MM.1S (cell line): ENCODE measurements at regions not wholly inside any gene's neighbourhood (a gene's known extent, or its start where the extent isn't known, plus 50 kb on each side); places are given as distances from the start of the nearest gene placed in this dataset.

Experiments
- DNase-seq: peaks from one replicate; pipeline ENCODE4 v3.0.0-alpha.2; 2015
- H2AFZ ChIP-seq: fragments of 300-600 bp; sonication (generic); 2 replicates; pipeline ENCODE4 v1.6.0; 2016; ENCODE audit warnings: antibody characterized with exemption, low read length
- H3F3A ChIP-seq: fragments of 300-600 bp; sonication (generic); 2 replicates; pipeline ENCODE4 v1.6.1; 2016; ENCODE audit warnings: mild to moderate bottlenecking, antibody characterized with exemption, low read length, moderate library complexity, mixed read lengths; ENCODE audit not compliant: insufficient read depth
- H3K27ac ChIP-seq: fragments of 300-600 bp; sonication (generic); 2 replicates; pipeline ENCODE4 v1.5.1; 2016; ENCODE audit warnings: mild to moderate bottlenecking, low read length
- H3K27me3 ChIP-seq: fragments of 300-600 bp; sonication (generic); replicated peaks from 2 replicates; pipeline ENCODE4 v1.6.0; 2016; ENCODE audit warnings: low read length; ENCODE audit not compliant: insufficient read depth
- H3K36me3 ChIP-seq: fragments of 300-600 bp; sonication (generic); replicated peaks from 2 replicates; pipeline ENCODE4 v1.6.1; 2016; ENCODE audit warnings: mild to moderate bottlenecking, low read length, mixed read lengths; ENCODE audit not compliant: insufficient read depth
- H3K4me1 ChIP-seq: fragments of 300-600 bp; sonication (generic); 2 replicates; pipeline ENCODE4 v1.6.1; 2016; ENCODE audit warnings: low read length, mixed read lengths
- H3K4me2 ChIP-seq: fragments of 300-600 bp; sonication (generic); 2 replicates; pipeline ENCODE4 v1.6.0; 2016; ENCODE audit warnings: low read depth, low read length
- H3K4me3 ChIP-seq: fragments of 300-600 bp; sonication (generic); 2 replicates; pipeline ENCODE4 v1.5.1; 2016; ENCODE audit warnings: low read length, mixed read lengths
- H3K79me2 ChIP-seq: fragments of 300-600 bp; sonication (generic); 2 replicates; pipeline ENCODE4 v1.6.1; 2016; ENCODE audit warnings: mixed run types, low read length, mixed read lengths
- H3K9ac ChIP-seq: fragments of 300-600 bp; sonication (generic); 2 replicates; pipeline ENCODE4 v1.6.1; 2016; ENCODE audit warnings: low read length, mixed read lengths
- H3K9me2 ChIP-seq: fragments of 300-600 bp; sonication (generic); replicated peaks from 2 replicates; pipeline ENCODE4 v1.6.1; 2016; ENCODE audit warnings: mild to moderate bottlenecking, low read length, mixed read lengths; ENCODE audit not compliant: insufficient read depth
- H3K9me3 ChIP-seq: fragments of 300-600 bp; sonication (generic); replicated peaks from 2 replicates; pipeline ENCODE4 v1.6.1; 2016; ENCODE audit warnings: mild to moderate bottlenecking, low read length, mixed read lengths; ENCODE audit not compliant: insufficient read depth
- H4K20me1 ChIP-seq: fragments of 300-600 bp; sonication (generic); 2 replicates; pipeline ENCODE4 v1.6.1; 2016; ENCODE audit warnings: mild to moderate bottlenecking, low read length, moderate library complexity, mixed read lengths; ENCODE audit not compliant: insufficient read depth
- CTCF ChIP-seq: fragments of 300-600 bp; sonication (generic); IDR thresholded peaks from 2 replicates; pipeline ENCODE4 v1.5.1; 2016; ENCODE audit warnings: antibody characterized with exemption, low read length, mixed read lengths
- EZH2 ChIP-seq: fragments of 300-600 bp; sonication (generic); optimal IDR thresholded peaks from 2 replicates; pipeline ENCODE3; 2017; ENCODE audit warnings: low read depth, mild to moderate bottlenecking, antibody characterized with exemption, low read length, mixed read lengths
- EZH2phosphoT487 ChIP-seq: fragments of 300-600 bp; sonication (generic); IDR thresholded peaks from 2 replicates; pipeline ENCODE4 v1.6.1; 2018; ENCODE audit warnings: antibody characterized with exemption, low read length

- H3K79me2 ChIP-seq = no peaks in the 10 kb centered on the region
- DNase-seq = no peak
- no peaks in the 10 kb centered on the region for H3K9me2 ChIP-seq
- no peak for TF ChIP-seq EZH2
- no peak for TF ChIP-seq CTCF
- TF ChIP-seq EZH2phosphoT487 = no peak
- no peak overlapping the region for H3K4me2 ChIP-seq
- no peak overlapping the region for H3K4me3 ChIP-seq
- H3K36me3 ChIP-seq = no peaks in the 10 kb centered on the region
- no peak overlapping the region for H3K9ac ChIP-seq
- no peaks in the 10 kb centered on the region for H3K9me3 ChIP-seq
- no peaks in the 10 kb centered on the region for H4K20me1 ChIP-seq
- H3F3A ChIP-seq = no peaks in the 10 kb centered on the region
- H3K27ac ChIP-seq = no peak overlapping the region
- no peak overlapping the region for H2AFZ ChIP-seq
- H3K4me1 ChIP-seq = 0 out of 2 replicates have a peak, but pooled peaks cover 3% of the 10 kb centered on the region
- peaks cover 82% of the 10 kb centered on the region for H3K27me3 ChIP-seq
Measured at GRCh38 chr4:8724436-8725070, 132.0 kb downstream of the CPZ start.

GRCh38 chr4:8723222-8723980 lies 130.8 kb downstream of the CPZ start:
- no peaks in the 10 kb centered on the region for H3F3A ChIP-seq
- no peak overlapping the region for H3K4me3 ChIP-seq
- H2AFZ ChIP-seq = no peak overlapping the region
- H4K20me1 ChIP-seq = no peaks in the 10 kb centered on the region
- no peaks in the 10 kb centered on the region for H3K9me2 ChIP-seq
- no peaks in the 10 kb centered on the region for H3K36me3 ChIP-seq
- H3K4me2 ChIP-seq = no peak overlapping the region
- no peak overlapping the region for H3K27ac ChIP-seq
- no peaks in the 10 kb centered on the region for H3K9me3 ChIP-seq
- DNase-seq = no peak
- peaks cover 82% of the 10 kb centered on the region for H3K27me3 ChIP-seq
- H3K79me2 ChIP-seq = no peaks in the 10 kb centered on the region
- no peak for TF ChIP-seq EZH2
- TF ChIP-seq CTCF = no peak
- no peak for TF ChIP-seq EZH2phosphoT487
- 0 out of 2 replicates have a peak, but pooled peaks cover 3% of the 10 kb centered on the region for H3K4me1 ChIP-seq
- no peak overlapping the region for H3K9ac ChIP-seq

GRCh38 chr4:8722556-8722955 lies 130.0 kb downstream of the CPZ start:
- DNase-seq = no peak
- no peak overlapping the region for H2AFZ ChIP-seq
- no peak overlapping the region for H3K27ac ChIP-seq
- no peaks in the 10 kb centered on the region for H3K4me1 ChIP-seq
- no peaks in the 10 kb centered on the region for H3F3A ChIP-seq
- H3K4me3 ChIP-seq = no peak overlapping the region
- H3K9ac ChIP-seq = no peak overlapping the region
- no peaks in the 10 kb centered on the region for H3K36me3 ChIP-seq
- H4K20me1 ChIP-seq = no peaks in the 10 kb centered on the region
- H3K9me2 ChIP-seq = no peaks in the 10 kb centered on the region
- H3K27me3 ChIP-seq = peaks cover 88% of the 10 kb centered on the region
- no peak overlapping the region for H3K4me2 ChIP-seq
- no peaks in the 10 kb centered on the region for H3K79me2 ChIP-seq
- TF ChIP-seq CTCF (no peak), EZH2 (no peak), EZH2phosphoT487 (no peak)
- no peaks in the 10 kb centered on the region for H3K9me3 ChIP-seq
